ENCODE measurements at regions not wholly inside any gene's neighbourhood (a gene's known extent, or its start where the extent isn't known, plus 50 kb on each side); places are given as distances from the start of the nearest gene placed in this dataset.

GRCh38 chr9:92185096-92185495, 69.9 kb upstream of the SPTLC1 start:
- peak; percentile 32 to 62 for DNase-seq

GRCh38 chr9:92184041-92184564, 68.9 kb upstream of the SPTLC1 start:
- no peak for DNase-seq

GRCh38 chr9:92183449-92183848, 68.2 kb upstream of the SPTLC1 start:
- no peak for DNase-seq

- no peak for DNase-seq
Measured at GRCh38 chr9:92181296-92181695, 66.1 kb upstream of the SPTLC1 start.

- DNase-seq = peak in 1 of 2 donors; percentile 69
Measured at GRCh38 chr9:92180669-92181181, 65.5 kb upstream of the SPTLC1 start.

- peak; percentile 60 to 89 for DNase-seq
Measured at GRCh38 chr9:92180002-92180400, 64.8 kb upstream of the SPTLC1 start.

GRCh38 chr9:92179286-92180001, 64.2 kb upstream of the SPTLC1 start:
- DNase-seq = no peak

GRCh38 chr9:92177591-92177990, 62.4 kb upstream of the SPTLC1 start:
- DNase-seq = no peak

- DNase-seq = no peak
Measured at GRCh38 chr9:92176800-92177185, 61.6 kb upstream of the SPTLC1 start.

GRCh38 chr9:92176068-92176799, 61.0 kb upstream of the SPTLC1 start:
- DNase-seq = peak in 1 of 2 donors; percentile 32

- no peak for DNase-seq
Measured at GRCh38 chr9:92175441-92175840, 60.2 kb upstream of the SPTLC1 start.

- no peak for DNase-seq
Measured at GRCh38 chr9:92173318-92173717, 58.1 kb upstream of the SPTLC1 start.

- DNase-seq = no peak
Measured at GRCh38 chr9:92171822-92172221, 56.6 kb upstream of the SPTLC1 start.

GRCh38 chr9:92171281-92171680, 56.1 kb upstream of the SPTLC1 start:
- no peak for DNase-seq

- DNase-seq = peak; percentile 43 to 71
Measured at GRCh38 chr9:92170848-92171247, 55.6 kb upstream of the SPTLC1 start.

- peak; percentile 74 to 85 for DNase-seq
Measured at GRCh38 chr9:92165484-92165883, 50.3 kb upstream of the SPTLC1 start.
